HG03196 (cell line): ENCODE measurements at regions not wholly inside any gene's neighbourhood (a gene's known extent, or its start where the extent isn't known, plus 50 kb on each side); places are given as distances from the start of the nearest gene placed in this dataset.

Experiments
- ATAC-seq: cut with Tn5 transposase; IDR thresholded peaks from one replicate; pipeline ENCODE4 v1.9.1; 2021; ENCODE audit not compliant: unreplicated experiment

- ATAC-seq: no peak
These were observed 298.4 kb downstream of the PSAT1 start for GRCh38 chr9:78595200-78595945.

DNA sequence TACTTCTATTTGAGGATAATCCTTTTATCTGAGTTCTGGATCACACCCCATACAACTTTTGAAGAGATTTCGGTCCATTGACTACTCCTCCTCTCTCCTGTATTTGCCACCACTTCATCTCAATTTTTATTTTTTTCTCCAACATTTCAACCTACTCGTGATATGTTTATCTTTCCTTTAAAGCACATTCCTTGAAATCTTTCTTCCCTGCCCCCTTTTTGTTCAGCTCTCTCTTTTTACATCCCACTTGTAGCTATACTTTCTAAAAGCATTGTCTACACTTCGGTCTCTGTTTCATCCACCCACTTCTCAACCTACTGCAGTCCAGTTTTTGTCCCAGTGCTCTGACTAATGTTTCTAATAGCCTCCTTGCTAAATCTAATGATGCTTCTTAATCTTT is 299.4 kb downstream of the PSAT1 start:
- ATAC-seq: no peak

GRCh38 chr9:78598120-78598519 is 301.2 kb downstream of the PSAT1 start:
- no peak for ATAC-seq

DNA sequence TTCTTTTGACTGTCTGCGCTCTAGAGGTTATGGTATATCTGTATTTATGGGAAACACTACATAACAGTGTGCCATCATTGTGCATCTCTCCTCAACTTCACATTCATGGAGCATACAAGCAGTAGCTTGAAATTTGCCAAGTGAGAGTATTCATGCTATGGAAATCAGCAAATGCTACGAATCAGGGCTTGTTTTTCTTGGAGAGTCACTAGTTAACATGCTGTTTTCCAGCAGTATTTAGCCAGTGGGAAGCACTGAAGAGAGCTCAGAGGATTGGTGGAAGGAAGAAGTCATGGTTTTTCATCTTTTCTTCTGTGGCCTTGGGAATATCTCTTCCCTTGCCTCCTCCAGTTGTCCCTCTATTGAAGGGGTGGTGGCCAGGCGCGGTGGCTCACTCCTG is 303.0 kb downstream of the PSAT1 start:
- no peak for ATAC-seq

- ATAC-seq: no peak
These were observed 305.1 kb downstream of the PSAT1 start for GRCh38 chr9:78601957-78602565.

DNA sequence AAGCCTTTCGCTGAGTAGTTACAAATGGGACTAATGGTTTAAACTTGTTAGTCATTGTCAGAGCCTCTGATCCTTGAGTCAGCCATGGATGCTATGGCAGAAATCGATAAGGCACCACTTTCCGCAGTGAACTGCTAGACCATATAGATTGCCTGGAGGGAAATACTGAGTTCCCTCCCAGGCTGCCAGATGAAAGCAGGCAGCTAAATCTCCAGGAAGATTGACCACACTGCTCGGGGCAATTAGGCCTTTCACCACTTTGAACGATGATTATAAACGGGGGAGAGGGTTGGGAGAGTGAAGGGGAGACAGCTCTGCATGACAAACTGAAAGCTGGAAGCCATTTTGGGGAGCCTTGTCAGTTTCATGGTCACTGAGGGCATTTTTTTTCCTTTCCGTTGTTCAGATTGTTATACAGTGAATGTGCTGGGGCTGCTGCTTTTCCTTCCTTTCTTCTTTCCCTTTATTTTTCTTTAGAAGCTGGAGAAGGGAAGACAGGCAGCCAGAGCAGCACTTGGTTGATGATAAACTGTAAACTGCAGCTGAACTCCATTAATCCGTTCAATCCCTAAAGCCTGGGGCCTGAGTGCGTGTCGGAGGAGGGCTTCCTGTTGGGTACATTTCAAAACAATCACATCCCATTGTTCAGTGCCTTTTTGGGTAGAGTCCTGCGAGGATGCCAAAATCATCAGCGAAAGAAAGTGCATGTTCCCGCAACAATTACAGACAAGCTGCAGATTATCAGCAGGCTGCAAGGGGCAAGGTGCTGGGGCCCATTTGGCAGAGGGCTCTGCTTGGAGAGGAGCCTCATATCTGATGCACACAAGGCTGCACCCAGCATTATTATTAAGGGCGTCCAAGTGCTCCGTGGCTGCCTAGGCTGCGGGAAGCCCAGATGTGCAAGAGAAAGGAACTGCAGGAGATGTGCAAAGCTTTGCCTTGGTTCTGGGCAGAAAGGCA is 308.4 kb downstream of the PSAT1 start:
- no peak for ATAC-seq

- ATAC-seq: no peak
These were observed 309.1 kb downstream of the PSAT1 start for GRCh38 chr9:78606001-78606379.

GRCh38 chr9:78607853-78608252 is 310.9 kb downstream of the PSAT1 start:
- ATAC-seq: no peak

GRCh38 chr9:78609450-78609849 is 312.5 kb downstream of the PSAT1 start:
- no peak for ATAC-seq

DNA sequence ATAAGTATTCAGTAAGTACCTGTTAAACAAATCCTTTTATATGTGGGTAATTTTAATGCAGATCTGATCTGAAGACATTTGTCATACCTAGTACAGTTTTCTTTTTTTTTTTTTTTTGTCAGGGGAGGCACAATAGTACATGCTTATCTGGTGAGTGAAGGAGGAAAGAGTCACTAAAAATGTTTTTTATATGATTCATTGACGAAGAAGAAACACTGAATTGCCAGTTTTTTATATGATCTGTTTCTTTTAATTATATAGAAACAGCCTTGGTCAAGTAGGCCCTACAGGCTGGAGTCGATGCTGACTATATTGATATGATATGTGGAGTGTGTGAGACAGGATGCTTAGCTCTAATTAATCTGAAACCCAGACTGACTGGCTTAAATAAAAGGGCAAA is 315.2 kb downstream of the PSAT1 start:
- no peak for ATAC-seq

- ATAC-seq: no peak
These were observed 316.1 kb downstream of the PSAT1 start for GRCh38 chr9:78613006-78613405.

DNA sequence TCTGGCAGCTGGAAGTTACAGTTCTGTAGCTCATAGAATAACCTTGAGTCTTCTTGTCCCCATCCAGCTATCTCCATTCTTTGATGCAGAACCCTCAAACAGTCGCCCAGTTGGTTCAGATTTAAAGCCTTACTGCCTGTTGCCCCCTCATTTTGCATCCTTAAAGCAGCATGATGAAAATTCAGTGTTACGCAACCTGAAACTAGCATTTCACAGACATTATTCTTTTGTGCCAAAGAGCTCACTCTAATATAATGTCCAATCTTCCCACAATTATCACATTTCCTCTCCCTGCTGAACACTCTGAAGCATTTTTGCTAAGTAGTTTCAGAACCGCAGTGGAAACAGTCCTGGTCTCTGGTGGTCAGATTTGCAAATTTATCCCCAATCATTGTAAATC is 318.0 kb downstream of the PSAT1 start:
- no peak for ATAC-seq

- ATAC-seq: no peak
These were observed 318.4 kb downstream of the PSAT1 start for GRCh38 chr9:78615372-78615771.

DNA sequence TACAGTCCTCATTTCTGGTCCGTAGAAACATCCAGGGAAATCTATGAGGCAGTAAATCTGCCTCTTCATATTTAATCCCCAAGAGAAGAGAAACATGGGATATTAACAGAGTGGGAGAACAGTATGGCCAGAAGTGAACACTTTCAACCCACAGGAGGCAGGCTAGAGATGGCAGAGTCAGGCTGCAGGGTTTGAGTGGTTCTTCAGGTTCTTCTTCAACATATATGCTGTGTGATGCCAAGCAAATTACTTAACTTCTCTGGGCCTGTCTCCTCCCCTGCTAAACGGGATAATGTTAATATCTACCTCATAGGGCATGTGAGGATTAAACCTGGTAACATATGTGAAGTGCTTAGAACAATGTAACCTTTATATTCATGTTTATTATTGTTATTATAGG is 321.8 kb downstream of the PSAT1 start:
- ATAC-seq: no peak

DNA sequence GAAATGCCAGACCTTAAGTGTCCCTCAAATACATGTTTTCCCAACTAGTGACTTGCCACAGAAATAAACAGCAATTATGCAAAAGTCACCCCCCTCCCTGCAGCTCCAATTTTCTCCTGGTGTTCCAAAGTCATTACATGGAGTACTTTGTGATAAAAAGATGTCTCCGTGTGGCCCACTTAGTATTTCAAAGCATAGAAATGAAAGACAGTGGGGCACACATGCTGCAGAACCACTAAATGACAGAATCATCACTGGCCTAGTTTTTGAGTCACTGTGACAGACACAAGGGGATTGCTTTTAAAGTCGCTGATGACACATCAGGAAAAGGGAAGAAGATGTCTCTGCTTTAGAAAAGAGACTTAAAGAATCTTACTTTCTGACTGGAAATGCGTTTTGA is 323.4 kb downstream of the PSAT1 start:
- ATAC-seq: no peak

- ATAC-seq: no peak
These were observed 323.8 kb downstream of the PSAT1 start for GRCh38 chr9:78620764-78621163.

GRCh38 chr9:78622126-78622525 is 325.2 kb downstream of the PSAT1 start:
- ATAC-seq: no peak

DNA sequence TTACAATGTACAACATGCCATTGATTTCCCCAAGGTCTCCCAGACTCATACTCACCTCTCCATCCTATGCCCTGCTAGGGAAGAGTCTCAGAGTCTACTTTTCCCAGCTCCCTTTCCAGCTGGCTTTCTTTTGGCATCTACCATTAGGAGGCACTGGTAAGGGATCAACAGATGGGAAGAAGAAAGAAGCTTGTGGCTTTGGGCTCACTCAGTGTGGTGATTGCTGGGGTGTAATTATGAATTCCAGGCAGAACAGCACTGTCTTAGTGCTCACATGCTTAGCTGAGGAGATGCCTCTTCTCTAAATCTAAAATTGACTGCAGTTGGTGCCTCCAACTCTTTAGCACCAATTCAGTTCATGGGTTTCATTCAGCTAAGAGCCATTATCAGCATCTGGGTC is 330.0 kb downstream of the PSAT1 start:
- ATAC-seq: no peak

DNA sequence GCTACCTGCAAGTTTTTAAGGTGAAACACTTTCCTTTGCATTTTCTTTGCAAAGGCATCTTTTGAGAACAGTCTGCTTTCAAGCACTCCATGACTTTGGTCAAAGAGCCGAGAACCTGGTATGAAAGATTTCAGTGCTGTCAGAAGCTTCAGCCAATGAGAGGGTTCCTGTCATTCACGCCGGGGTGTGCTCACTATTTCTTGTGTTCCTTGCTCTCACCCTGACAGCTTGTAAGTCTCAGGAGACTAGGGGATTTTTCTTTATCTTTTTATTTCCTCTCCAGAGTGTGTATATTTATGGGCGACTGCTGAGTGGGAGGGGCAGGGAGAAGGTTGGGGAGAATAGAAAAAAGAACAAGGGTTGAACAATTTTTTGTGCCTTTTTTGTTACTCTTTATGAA is 334.0 kb downstream of the PSAT1 start:
- ATAC-seq: no peak

DNA sequence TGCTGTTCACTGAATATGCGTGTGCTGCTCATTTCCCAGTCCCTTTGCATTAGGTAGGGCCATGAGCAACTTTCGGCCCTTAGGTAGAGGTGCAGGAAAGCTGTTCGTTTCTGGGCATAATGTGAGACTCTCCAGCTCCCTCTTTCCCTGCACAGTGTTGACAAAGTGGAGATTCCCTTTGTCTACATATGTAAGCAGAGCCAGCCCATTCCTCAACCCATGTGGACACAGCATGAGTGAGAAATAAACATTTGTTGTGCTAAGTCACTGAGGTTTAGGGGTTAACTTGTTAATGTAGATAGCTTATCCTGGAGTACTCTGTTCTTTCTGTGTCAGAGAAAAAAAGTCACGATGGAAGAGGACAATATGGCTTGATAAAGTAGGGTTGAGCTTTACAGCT is 343.8 kb downstream of the PSAT1 start:
- no peak for ATAC-seq

DNA sequence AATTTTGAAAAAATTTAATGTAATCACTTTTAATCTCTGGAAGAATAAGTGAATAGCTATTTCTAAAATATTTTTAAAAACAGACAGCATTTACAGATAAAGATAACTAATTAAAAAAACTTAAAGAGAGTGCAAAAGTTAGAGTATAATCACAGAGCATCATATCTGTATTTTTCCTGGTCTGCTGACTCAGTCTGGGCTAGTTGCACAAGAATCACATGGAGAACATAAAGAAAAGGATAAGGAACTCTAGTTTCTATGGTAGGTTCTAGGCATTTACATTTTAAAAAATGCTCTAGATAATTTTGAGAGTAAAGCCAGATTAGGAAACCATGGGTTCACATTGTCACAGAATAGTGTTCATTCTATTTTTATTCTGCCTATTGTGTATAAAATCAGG is 347.4 kb downstream of the PSAT1 start:
- no peak for ATAC-seq

- ATAC-seq: no peak
These were observed 357.4 kb downstream of the PSAT1 start for GRCh38 chr9:78654324-78654723.
